ENCODE measurements at regions not wholly inside any gene's neighbourhood (a gene's known extent, or its start where the extent isn't known, plus 50 kb on each side); places are given as distances from the start of the nearest gene placed in this dataset.

DNA sequence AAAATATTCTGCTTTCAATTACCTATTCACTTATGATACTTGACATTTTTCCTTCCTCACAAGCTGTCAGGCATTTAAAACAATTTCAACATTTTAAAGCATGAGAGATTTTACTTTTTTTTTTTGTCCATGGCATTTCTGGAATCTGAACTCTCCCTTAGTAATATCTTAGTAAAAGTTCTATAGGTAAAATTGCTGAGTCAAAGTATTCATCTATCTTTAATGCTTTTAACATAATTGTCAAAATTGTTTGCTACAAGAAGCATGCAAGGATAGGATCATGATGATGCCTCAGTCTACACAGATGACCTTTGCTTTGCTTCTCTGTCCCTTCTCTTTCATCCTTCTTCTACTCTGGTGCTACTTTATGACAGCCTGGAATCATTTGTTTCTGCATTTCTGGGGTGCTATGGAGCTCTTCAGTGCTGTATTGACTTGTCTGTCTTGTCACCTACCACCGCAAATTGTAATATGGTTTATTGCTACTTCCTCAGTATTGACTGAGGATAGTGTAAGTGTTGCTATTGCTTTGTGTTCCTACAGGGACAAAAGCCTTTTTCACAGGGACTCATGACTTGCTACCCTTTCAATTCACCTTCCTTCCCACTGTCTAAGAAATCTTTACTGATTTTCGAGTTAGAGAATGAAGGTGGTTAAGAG, 589.8 kb upstream of the ATP2B1 start:
- no peak overlapping the region for H2BK15ac ChIP-seq (ENCODE audit: low read depth, low read length)
- no peak overlapping the region for H3K4ac ChIP-seq (ENCODE audit: low read depth, low read length)
- no peak overlapping the region for H3K27ac ChIP-seq (ENCODE audit: insufficient read length, low read depth, low read length)
- H4K91ac ChIP-seq (ENCODE audit: insufficient read length, low read depth, low read length) = no peak overlapping the region
- H3K56ac ChIP-seq (ENCODE audit: insufficient read length, low read depth, low read length) = no peak overlapping the region
- H3K79me1 ChIP-seq (ENCODE audit: insufficient read depth, low read depth, low read length, poor library complexity, severe bottlenecking) = no peaks in the 10 kb centered on the region
- DNase-seq = no peak
- no peak overlapping the region for H3K9ac ChIP-seq (ENCODE audit: extremely low read depth, insufficient read length, low read length)
- no peak overlapping the region for H2AK5ac ChIP-seq (ENCODE audit: insufficient read length, low read length)
- Mint-ChIP-seq H3K4me1 (no peaks in the 10 kb centered on the region), H3K27me3 (ENCODE audit: low read depth) (no peaks in the 10 kb centered on the region), H3K36me3 (ENCODE audit: insufficient read depth in 1 of 3, low read depth in 3 of 3) (no peaks in the 10 kb centered on the region; a peak in 1 of 7 replicates), H3K9me3 (no peaks in the 10 kb centered on the region), H3K4me3 (no peak overlapping the region), H3K27ac (no peak overlapping the region)
- H2BK5ac ChIP-seq (ENCODE audit: insufficient read length, low read length) = no peak overlapping the region
- H4K8ac ChIP-seq (replicated peaks; ENCODE audit: insufficient read length, low read depth, low read length) = no peak overlapping the region
- TF ChIP-seq, protein P1, sequence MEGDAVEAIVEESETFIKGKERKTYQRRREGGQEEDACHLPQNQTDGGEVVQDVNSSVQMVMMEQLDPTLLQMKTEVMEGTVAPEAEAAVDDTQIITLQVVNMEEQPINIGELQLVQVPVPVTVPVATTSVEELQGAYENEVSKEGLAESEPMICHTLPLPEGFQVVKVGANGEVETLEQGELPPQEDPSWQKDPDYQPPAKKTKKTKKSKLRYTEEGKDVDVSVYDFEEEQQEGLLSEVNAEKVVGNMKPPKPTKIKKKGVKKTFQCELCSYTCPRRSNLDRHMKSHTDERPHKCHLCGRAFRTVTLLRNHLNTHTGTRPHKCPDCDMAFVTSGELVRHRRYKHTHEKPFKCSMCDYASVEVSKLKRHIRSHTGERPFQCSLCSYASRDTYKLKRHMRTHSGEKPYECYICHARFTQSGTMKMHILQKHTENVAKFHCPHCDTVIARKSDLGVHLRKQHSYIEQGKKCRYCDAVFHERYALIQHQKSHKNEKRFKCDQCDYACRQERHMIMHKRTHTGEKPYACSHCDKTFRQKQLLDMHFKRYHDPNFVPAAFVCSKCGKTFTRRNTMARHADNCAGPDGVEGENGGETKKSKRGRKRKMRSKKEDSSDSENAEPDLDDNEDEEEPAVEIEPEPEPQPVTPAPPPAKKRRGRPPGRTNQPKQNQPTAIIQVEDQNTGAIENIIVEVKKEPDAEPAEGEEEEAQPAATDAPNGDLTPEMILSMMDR (conservative IDR thresholded peaks at IDR 0.05) = no peak
- no peak overlapping the region for H2BK12ac ChIP-seq (ENCODE audit: insufficient read length, low read depth, low read length)
- no peaks in the 10 kb centered on the region for H3K9me3 ChIP-seq (ENCODE audit: control insufficient read depth, low read depth, low read length)
- WGBS (ENCODE audit: extremely low coverage, insufficient read length, low lambda C conversion rate) = no CpG with 5 or more reads among the region's 2 CpGs
- H4K5ac ChIP-seq (ENCODE audit: insufficient read length, low read depth, low read length) = no peak overlapping the region
- no peak overlapping the region for H2BK120ac ChIP-seq (ENCODE audit: low read depth, low read length, poor library complexity, severe bottlenecking)
- no peaks in the 10 kb centered on the region for H3K4me1 ChIP-seq (ENCODE audit: insufficient read depth, low read length)
- no peaks in the 10 kb centered on the region for H3K27me3 ChIP-seq (ENCODE audit: insufficient read depth, low read length)
- H3K4me2 ChIP-seq (ENCODE audit: insufficient read depth, insufficient read length, low read length) = no peak overlapping the region
- H2BK20ac ChIP-seq (ENCODE audit: low read depth, low read length, poor library complexity, severe bottlenecking) = no peak overlapping the region
- no peak overlapping the region for H2AFZ ChIP-seq (ENCODE audit: low read length)
- H3K23me2 ChIP-seq (ENCODE audit: insufficient read length, low read depth, low read length, poor library complexity, severe bottlenecking) = no peaks in the 10 kb centered on the region
- H4K20me1 ChIP-seq (ENCODE audit: control insufficient read depth, insufficient read depth, insufficient read length) = no peaks in the 10 kb centered on the region
- H3T11ph ChIP-seq (ENCODE audit: low read length) = no peak overlapping the region
- no peak overlapping the region for H3K23ac ChIP-seq (ENCODE audit: insufficient read length, low read depth, low read length)
- H3K18ac ChIP-seq (ENCODE audit: insufficient read length, low read depth, low read length) = no peak overlapping the region
- H3K14ac ChIP-seq (ENCODE audit: insufficient read depth, low read length) = no peak overlapping the region
- no peaks in the 10 kb centered on the region for H3K79me2 ChIP-seq (ENCODE audit: insufficient read depth, low read length)

Measured in H9 (cell line).